IMR-90 (cell line): ENCODE measurements at regions not wholly inside any gene's neighbourhood (a gene's known extent, or its start where the extent isn't known, plus 50 kb on each side); places are given as distances from the start of the nearest gene placed in this dataset.

Source experiments
- ATAC-seq: fragments of 200-7000 bp; cut with Tn5 transposase; 2 replicates; pipeline ENCODE4 v1.9.1; 2020; ENCODE audit warnings: low read depth, mild to moderate bottlenecking, moderate library complexity
- BruUV-seq: library from RNA; stranded (reverse); fragments of 400-500 nt; replicated peaks from 2 replicates; lab custom pipeline; 2021; lab: Mats Ljungman, UMichigan
- CTCF ChIA-PET: fragments of 300-600 bp; formaldehyde crosslinking; extraction: SDS; loops from one replicate; lab custom pipeline; 2021; ENCODE audit warnings: antibody characterized with exemption; lab: Yijun Ruan, JAX
- POLR2A ChIA-PET: fragments of 300-600 bp; sonication (Branson Sonifier 250); formaldehyde crosslinking; loops from one replicate; lab custom pipeline; 2022; ENCODE audit warnings: antibody characterized with exemption; ENCODE audit not compliant: unreplicated experiment; lab: Charles Lee
- DNase-seq: peaks from one replicate; pipeline ENCODE4 v3.0.0; 2013
- H2AFZ ChIP-seq: replicated peaks from 2 replicates; pipeline ENCODE3; 2013; ENCODE audit warnings: low read length, mild to moderate bottlenecking; ENCODE audit not compliant: poor library complexity
- H2AK5ac ChIP-seq: 2 replicates; pipeline ENCODE4 v1.6.1; 2013; ENCODE audit warnings: low read depth, low read length, inconsistent platforms
- H2AK9ac ChIP-seq: replicated peaks from 2 replicates; pipeline ENCODE3; 2013; ENCODE audit warnings: mild to moderate bottlenecking, low read depth, low read length, moderate library complexity; ENCODE audit not compliant: poor library complexity
- H2BK120ac ChIP-seq: 2 replicates; pipeline ENCODE4 v1.6.1; 2013; ENCODE audit warnings: low read depth, low read length, inconsistent platforms
- H2BK15ac ChIP-seq: 3 replicates; pipeline ENCODE4 v1.6.1; 2013; ENCODE audit warnings: low read depth, low read length, inconsistent platforms
- H2BK20ac ChIP-seq: 2 replicates; pipeline ENCODE4 v1.6.1; 2013; ENCODE audit warnings: low read depth, mild to moderate bottlenecking, inconsistent platforms, low read length, moderate library complexity
- H2BK5ac ChIP-seq: 2 replicates; pipeline ENCODE4 v1.6.1; 2013; ENCODE audit warnings: mild to moderate bottlenecking, low read depth, low read length, inconsistent platforms; ENCODE audit not compliant: poor library complexity, severe bottlenecking
- H3K14ac ChIP-seq: replicated peaks from 2 replicates; pipeline ENCODE4 v1.6.1; 2013; ENCODE audit warnings: low read depth, low read length, inconsistent platforms
- H3K18ac ChIP-seq: 2 replicates; pipeline ENCODE4 v1.6.1; 2013; ENCODE audit warnings: low read depth, low read length, control low read depth
- H3K23ac ChIP-seq: 2 replicates; pipeline ENCODE4 v1.6.1; 2013; ENCODE audit warnings: low read depth, low read length, inconsistent platforms
- H3K27ac ChIP-seq: 2 replicates; pipeline ENCODE4 v1.5.1; 2013; ENCODE audit warnings: mild to moderate bottlenecking, control low read depth, low read length; ENCODE audit not compliant: insufficient read depth
- H3K27me3 ChIP-seq: 2 replicates; pipeline ENCODE4 v1.6.1; 2013; ENCODE audit warnings: low read length; ENCODE audit not compliant: control insufficient read depth, insufficient read depth
- H3K36me3 ChIP-seq: 2 replicates; pipeline ENCODE4 v1.6.1; 2013; ENCODE audit warnings: low read length, mixed read lengths; ENCODE audit not compliant: control insufficient read depth, insufficient read depth
- H3K4ac ChIP-seq: 2 replicates; pipeline ENCODE4 v1.6.1; 2013; ENCODE audit warnings: low read depth, low read length, inconsistent platforms
- H3K4me1 ChIP-seq: 2 replicates; pipeline ENCODE4 v1.6.1; 2013; ENCODE audit warnings: low read length, mixed read lengths; ENCODE audit not compliant: control insufficient read depth, insufficient read depth
- H3K4me2 ChIP-seq: 2 replicates; pipeline ENCODE4 v1.6.1; 2013; ENCODE audit warnings: low read depth, mild to moderate bottlenecking, control low read depth, low read length, moderate library complexity
- H3K4me3 ChIP-seq: 2 replicates; pipeline ENCODE4 v1.5.1; 2013; ENCODE audit warnings: low read depth, mild to moderate bottlenecking, control low read depth, low read length, moderate library complexity; ENCODE audit not compliant: insufficient read depth
- H3K56ac ChIP-seq: 2 replicates; pipeline ENCODE4 v1.6.1; 2013; ENCODE audit warnings: low read length, inconsistent platforms; ENCODE audit not compliant: insufficient read depth; ENCODE audit errors: extremely low read depth
- H3K79me1 ChIP-seq, 2 experiments: 2 replicates each; pipeline ENCODE4 v1.6.1; 2013; ENCODE audit warnings: low read length in 2 of 2, inconsistent platforms in 1 of 2, low read depth in 1 of 2
- H3K9ac ChIP-seq: 2 replicates; pipeline ENCODE4 v1.6.1; 2013; ENCODE audit warnings: low read depth, low read length, control low read depth
- H3K9me1 ChIP-seq: 2 replicates; pipeline ENCODE4 v1.6.1; 2013; ENCODE audit warnings: low read length, inconsistent platforms; ENCODE audit not compliant: insufficient read depth
- H3K9me3 ChIP-seq: 2 replicates; pipeline ENCODE4 v1.6.1; 2013; ENCODE audit warnings: low read length; ENCODE audit not compliant: control insufficient read depth, insufficient read depth
- H4K20me1 ChIP-seq: 2 replicates; pipeline ENCODE4 v1.6.1; 2013; ENCODE audit warnings: low read length, inconsistent platforms; ENCODE audit not compliant: insufficient read depth
- H4K5ac ChIP-seq: 2 replicates; pipeline ENCODE4 v1.6.1; 2013; ENCODE audit warnings: mild to moderate bottlenecking, low read depth, low read length, control low read depth
- H4K8ac ChIP-seq, 2 experiments: 2 replicates each; pipeline ENCODE4 v1.6.1; 2013; ENCODE audit warnings: low read depth in 2 of 2, low read length in 2 of 2, control low read depth in 1 of 2, inconsistent platforms in 1 of 2
- H4K91ac ChIP-seq: 2 replicates; pipeline ENCODE4 v1.6.1; 2013; ENCODE audit warnings: low read depth, low read length, inconsistent platforms; ENCODE audit not compliant: insufficient read depth
- BHLHE40 ChIP-seq: fragments of 150-350 bp; IDR thresholded peaks from 2 replicates; pipeline ENCODE4 v1.6.1; 2016; ENCODE audit warnings: mild to moderate bottlenecking, low read depth, low read length
- CEBPB ChIP-seq: IDR thresholded peaks from 2 replicates; pipeline ENCODE4 v1.6.1; 2012; ENCODE audit warnings: low read depth, low read length, improper control_type of control experiment
- ELK1 ChIP-seq: fragments of 150-350 bp; IDR thresholded peaks from 2 replicates; pipeline ENCODE4 v1.6.1; 2016; ENCODE audit warnings: low read depth, mild to moderate bottlenecking, low read length, moderate library complexity, borderline replicate concordance
- FOS ChIP-seq: fragments of 150-350 bp; IDR thresholded peaks from 2 replicates; pipeline ENCODE4 v1.6.1; 2016; ENCODE audit warnings: low read depth, low read length
- MAFK ChIP-seq: IDR thresholded peaks from 2 replicates; pipeline ENCODE4 v1.6.1; 2012; ENCODE audit warnings: low read depth, low read length, improper control_type of control experiment
- MAZ ChIP-seq: IDR thresholded peaks from 2 replicates; pipeline ENCODE4 v1.6.1; 2012; ENCODE audit warnings: low read depth, mild to moderate bottlenecking, low read length, improper control_type of control experiment, moderate library complexity, borderline replicate concordance
- MXI1 ChIP-seq: IDR thresholded peaks from 2 replicates; pipeline ENCODE4 v1.6.1; 2012; ENCODE audit warnings: low read depth, mild to moderate bottlenecking, low read length, moderate library complexity, borderline replicate concordance
- NFE2L2 ChIP-seq: fragments of 150-350 bp; IDR thresholded peaks from 2 replicates; pipeline ENCODE4 v1.6.1; 2016; ENCODE audit warnings: low read depth, mild to moderate bottlenecking, low read length
- POLR2A ChIP-seq: IDR thresholded peaks from 2 replicates; pipeline ENCODE4 v1.6.1; 2012; ENCODE audit warnings: mild to moderate bottlenecking, low read depth, low read length
- RAD21 ChIP-seq: IDR thresholded peaks from 2 replicates; pipeline ENCODE4 v1.6.1; 2012; ENCODE audit warnings: low read length, improper control_type of control experiment
- RCOR1 ChIP-seq: IDR thresholded peaks from 2 replicates; pipeline ENCODE4 v1.6.1; 2012; ENCODE audit warnings: mild to moderate bottlenecking, low read length, improper control_type of control experiment; ENCODE audit not compliant: insufficient replicate concordance
- RFX5 ChIP-seq: IDR thresholded peaks from 2 replicates; pipeline ENCODE4 v1.8.0; 2012; ENCODE audit warnings: low read depth, mild to moderate bottlenecking, low read length, moderate library complexity
- WGBS, 2 experiments: methylation state at CpG; one replicate each; pipeline versions ENCODE4 v1.1.5 to v1.1.7; 2013; ENCODE audit warnings: missing lambda C conversion rate in 2 of 2; ENCODE audit not compliant: insufficient read length in 1 of 2; ENCODE audit errors: extremely low coverage in 2 of 2; 5-methylcytosine and 5-hydroxymethylcytosine counted together
- dilution Hi-C: fragments of 300-500 bp; cut with HindIII; formaldehyde crosslinking; loops from one replicate; pipeline ENCODE4 v1.14.3; 2018; ENCODE audit warnings: low sequenced_read_pairs; ENCODE audit not compliant: unreplicated experiment
- in situ Hi-C: fragments of 300-500 bp; cut with MboI; formaldehyde crosslinking; loops from 3 replicates; pipeline ENCODE4 v1.14.3; 2019; ENCODE audit warnings: low sequenced_read_pairs, inconsistent platforms, mixed read lengths
- intact Hi-C: fragments of 100-400 bp; cut with micrococcal nuclease; formaldehyde crosslinking; loops from 2 replicates; pipeline ENCODE4 v1.10.0; 2022

- intact Hi-C loops = no loop called here
- dilution Hi-C loops = no loop called here
- no TSS peak for BruUV-seq
Measured at GRCh38 chr22:27097933-27098332, 440.5 kb downstream of the MIAT start.

More at GRCh38 chr22:27097933-27098332, 440.5 kb downstream of the MIAT start:
- peaks cover 5% of the 10 kb centered on the region; the same call in 1 of the 2 replicates for H3K9me1 ChIP-seq
- no peak overlapping the region for H2BK120ac ChIP-seq
- ChIA-PET CTCF (no interaction called here), POLR2A (no interaction called here)
- H3K27ac ChIP-seq = no peak overlapping the region
- H3K9ac ChIP-seq = no peak overlapping the region
- TF ChIP-seq CEBPB (no peak), RCOR1 (no peak), MAZ (no peak), MAFK (no peak), NFE2L2 (no peak), BHLHE40 (no peak), ELK1 (no peak), MXI1 (no peak), RFX5 (no peak), POLR2A (no peak), RAD21 (no peak), FOS (no peak)
- no peak overlapping the region for H3K4me3 ChIP-seq
- no peak overlapping the region for H3K14ac ChIP-seq
- peaks cover 2% of the 10 kb centered on the region; the same call in 1 of the 2 replicates for H3K4me1 ChIP-seq
- ATAC-seq = no peak
- no peak overlapping the region for H4K5ac ChIP-seq
- no peaks in the 10 kb centered on the region for H3K36me3 ChIP-seq
- no peak for DNase-seq
- H3K79me1 ChIP-seq = no peaks in the 10 kb centered on the region
- H2AFZ ChIP-seq = no peak overlapping the region
- no peak overlapping the region for H2BK20ac ChIP-seq
- no peak overlapping the region for H4K8ac ChIP-seq
- H3K9me3 ChIP-seq = no peaks in the 10 kb centered on the region
- no peak overlapping the region for H2BK5ac ChIP-seq
- no peak overlapping the region; the same call in 2 of the 3 replicates for H2BK15ac ChIP-seq
- in situ Hi-C loops = no loop called here
- H3K4me2 ChIP-seq = no peak overlapping the region
- H4K91ac ChIP-seq = no peak overlapping the region
- WGBS, 2 experiments = 22% methylated on average over 1 of the region's 2 CpGs; no CpG with 5 or more reads in 1 of the 2 experiments
- peaks cover 55% of the 10 kb centered on the region for H3K27me3 ChIP-seq
- no peak overlapping the region for H2AK5ac ChIP-seq
- no peak overlapping the region for H3K4ac ChIP-seq
- no peak overlapping the region for H3K56ac ChIP-seq
- no peak overlapping the region for H2AK9ac ChIP-seq
- H3K23ac ChIP-seq = no peak overlapping the region
- H4K20me1 ChIP-seq = no peaks in the 10 kb centered on the region
- no peak overlapping the region for H3K18ac ChIP-seq
